OCI-LY3 (cell line): ENCODE measurements at regions not wholly inside any gene's neighbourhood (a gene's known extent, or its start where the extent isn't known, plus 50 kb on each side); places are given as distances from the start of the nearest gene placed in this dataset.

Source experiments
- H2AFZ ChIP-seq: fragments of 200-600, 300-600 bp; shearing (Covaris generic); 2 replicates; pipeline ENCODE4 v1.6.0; 2014; ENCODE audit warnings: antibody characterized with exemption, low read depth, low read length
- H3K27ac ChIP-seq: fragments of 200-600, 300-600 bp; sonication (generic); 2 replicates; pipeline ENCODE4 v1.5.1; 2014; ENCODE audit warnings: mild to moderate bottlenecking, low read length, moderate library complexity, mixed read lengths
- H3K27me3 ChIP-seq: fragments of 200-600, 300-600 bp; sonication (generic); 2 replicates; pipeline ENCODE4 v1.6.1; 2014; ENCODE audit warnings: low read depth, low read length, mixed read lengths
- H3K36me3 ChIP-seq: fragments of 200-600, 300-600 bp; sonication (generic); replicated peaks from 2 replicates; pipeline ENCODE3; 2014; ENCODE audit warnings: low read depth, low read length, mixed read lengths
- H3K4me1 ChIP-seq: fragments of 300-600, 200-600 bp; sonication (generic); 2 replicates; pipeline ENCODE4 v1.6.1; 2014; ENCODE audit warnings: low read length, mixed read lengths
- H3K4me2 ChIP-seq: fragments of 200-600, 300-600 bp; sonication (generic); 2 replicates; pipeline ENCODE4 v1.6.1; 2014; ENCODE audit warnings: low read length, mixed read lengths
- H3K4me3 ChIP-seq: fragments of 300-600, 200-600 bp; sonication (generic); 2 replicates; pipeline ENCODE4 v1.5.1; 2014; ENCODE audit warnings: antibody characterized with exemption, mild to moderate bottlenecking, low read length, moderate library complexity
- H3K79me2 ChIP-seq: fragments of 300-600, 200-600 bp; shearing (Covaris generic); 2 replicates; pipeline ENCODE4 v1.6.1; 2014; ENCODE audit warnings: mild to moderate bottlenecking, low read length, mixed read lengths
- H3K9ac ChIP-seq: fragments of 300-600, 200-600 bp; shearing (Covaris generic); 2 replicates; pipeline ENCODE4 v1.6.0; 2014; ENCODE audit warnings: mild to moderate bottlenecking, low read length, moderate library complexity
- H3K9me3 ChIP-seq: fragments of 200-600, 300-600 bp; shearing (Covaris generic); 2 replicates; pipeline ENCODE4 v1.6.1; 2014; ENCODE audit warnings: low read length, mixed read lengths; ENCODE audit not compliant: insufficient read depth
- H4K20me1 ChIP-seq: fragments of 200-600, 300-600 bp; sonication (generic); 2 replicates; pipeline ENCODE4 v1.6.1; 2016; ENCODE audit warnings: low read length, mixed read lengths; ENCODE audit not compliant: insufficient read depth
- CTCF ChIP-seq: fragments of 200-600, 300-600 bp; sonication (generic); IDR thresholded peaks from 2 replicates; pipeline ENCODE4 v1.5.1; 2014; ENCODE audit warnings: antibody characterized with exemption, low read length, low read depth
- EZH2phosphoT487 ChIP-seq: fragments of 200-600 bp; shearing (Covaris generic); IDR thresholded peaks from 2 replicates; pipeline ENCODE4 v1.6.1; 2018; ENCODE audit warnings: antibody characterized with exemption, mixed run types, low read depth

GRCh38 chr3:87076946-87077345 is 86.0 kb upstream of the VGLL3 start:
- no peaks in the 10 kb centered on the region for H3K79me2 ChIP-seq
- no peak overlapping the region for H3K4me3 ChIP-seq
- H3K36me3 ChIP-seq = no peaks in the 10 kb centered on the region
- H3K27me3 ChIP-seq = no peaks in the 10 kb centered on the region
- H2AFZ ChIP-seq = no peak overlapping the region
- no peak overlapping the region for H3K4me2 ChIP-seq
- H3K9me3 ChIP-seq = no peaks in the 10 kb centered on the region
- no peak overlapping the region for H3K9ac ChIP-seq
- H3K27ac ChIP-seq = no peak overlapping the region
- no peak for TF ChIP-seq CTCF
- TF ChIP-seq EZH2phosphoT487 = no peak
- no peaks in the 10 kb centered on the region for H4K20me1 ChIP-seq
- no peaks in the 10 kb centered on the region for H3K4me1 ChIP-seq

- Histone ChIP-seq H2AFZ (no peak overlapping the region), H3K36me3 (no peaks in the 10 kb centered on the region), H3K4me1 (no peaks in the 10 kb centered on the region), H3K79me2 (no peaks in the 10 kb centered on the region), H3K27ac (no peak overlapping the region), H3K27me3 (no peaks in the 10 kb centered on the region), H3K4me3 (no peak overlapping the region), H3K9ac (no peak overlapping the region), H3K4me2 (no peak overlapping the region), H3K9me3 (no peaks in the 10 kb centered on the region), H4K20me1 (no peaks in the 10 kb centered on the region)
- TF ChIP-seq CTCF = no peak
- TF ChIP-seq EZH2phosphoT487 = no peak
Measured at GRCh38 chr3:87073496-87074145, 82.7 kb upstream of the VGLL3 start.

GRCh38 chr3:87072446-87072845 is 81.5 kb upstream of the VGLL3 start:
- Histone ChIP-seq H2AFZ (no peak overlapping the region), H3K79me2 (no peaks in the 10 kb centered on the region)
- TF ChIP-seq CTCF (no peak), EZH2phosphoT487 (no peak)

GRCh38 chr3:87069971-87070370 is 79.0 kb upstream of the VGLL3 start:
- no peak for TF ChIP-seq CTCF
- no peak for TF ChIP-seq EZH2phosphoT487
- Histone ChIP-seq H3K79me2 (no peaks in the 10 kb centered on the region), H3K36me3 (no peaks in the 10 kb centered on the region), H3K27ac (no peak overlapping the region), H3K4me2 (no peak overlapping the region), H3K4me1 (no peaks in the 10 kb centered on the region), H3K9ac (no peak overlapping the region), H4K20me1 (no peaks in the 10 kb centered on the region), H3K4me3 (no peak overlapping the region), H3K9me3 (no peaks in the 10 kb centered on the region), H2AFZ (no peak overlapping the region), H3K27me3 (no peaks in the 10 kb centered on the region)

More at GRCh38 chr3:87072446-87072845, 81.5 kb upstream of the VGLL3 start:
- H3K9me3 ChIP-seq = no peaks in the 10 kb centered on the region
- no peaks in the 10 kb centered on the region for H4K20me1 ChIP-seq
- no peak overlapping the region for H3K4me2 ChIP-seq
- H3K9ac ChIP-seq = no peak overlapping the region
- H3K4me1 ChIP-seq = no peaks in the 10 kb centered on the region
- H3K4me3 ChIP-seq = no peak overlapping the region
- H3K27me3 ChIP-seq = no peaks in the 10 kb centered on the region
- H3K27ac ChIP-seq = no peak overlapping the region
- H3K36me3 ChIP-seq = no peaks in the 10 kb centered on the region
